HFFc6 (cell line): ENCODE measurements at regions not wholly inside any gene's neighbourhood (a gene's known extent, or its start where the extent isn't known, plus 50 kb on each side); places are given as distances from the start of the nearest gene placed in this dataset.

Experiments
- DNase-seq: peaks from one replicate; pipeline ENCODE4 v3.0.0-alpha.2; 2018
- H3K27ac Mint-ChIP-seq: 2 replicates; pipeline ENCODE4 v1.8.0; 2020; ENCODE audit warnings: mild to moderate bottlenecking, mixed read lengths
- H3K27me3 Mint-ChIP-seq: 2 replicates; pipeline ENCODE4 v1.8.0; 2021; ENCODE audit warnings: mild to moderate bottlenecking, moderate library complexity, mixed read lengths; ENCODE audit not compliant: insufficient read depth
- H3K36me3 Mint-ChIP-seq: 2 replicates; pipeline ENCODE4 v1.8.0; 2021; ENCODE audit warnings: low read depth, mixed read lengths
- H3K4me1 Mint-ChIP-seq: 2 replicates; pipeline ENCODE4 v1.8.0; 2020; ENCODE audit warnings: low read depth, mixed read lengths
- H3K4me3 Mint-ChIP-seq: 2 replicates; pipeline ENCODE4 v1.8.0; 2020; ENCODE audit warnings: mild to moderate bottlenecking, moderate library complexity, mixed read lengths
- H3K9me3 Mint-ChIP-seq: 2 replicates; pipeline ENCODE4 v1.8.0; 2020; ENCODE audit warnings: mild to moderate bottlenecking, mixed read lengths
- CTCF ChIP-seq: fragments of 200-600 bp; sonication (generic); IDR thresholded peaks from 2 replicates; pipeline ENCODE4 v1.5.0; 2021; ENCODE audit warnings: antibody characterized with exemption, mild to moderate bottlenecking

- no peak for TF ChIP-seq CTCF
- Mint-ChIP-seq H3K4me3 (no peak overlapping the region), H3K27ac (no peak overlapping the region), H3K36me3 (no peaks in the 10 kb centered on the region), H3K27me3 (peaks cover 2% of the 10 kb centered on the region; the same call in 1 of the 2 replicates), H3K9me3 (no peaks in the 10 kb centered on the region), H3K4me1 (peaks cover 10% of the 10 kb centered on the region)
- DNase-seq: no peak
Measured at GRCh38 chr7:110564246-110564645, 526.7 kb upstream of the LRRN3 start.

- no peak for TF ChIP-seq CTCF
- H3K4me3 Mint-ChIP-seq: no peak overlapping the region
- no peaks in the 10 kb centered on the region for H3K9me3 Mint-ChIP-seq
- H3K4me1 Mint-ChIP-seq: peaks cover 30% of the 10 kb centered on the region
- no peak overlapping the region for H3K27ac Mint-ChIP-seq
- no peak for DNase-seq
- H3K36me3 Mint-ChIP-seq: no peaks in the 10 kb centered on the region
- peaks cover 2% of the 10 kb centered on the region; the same call in 1 of the 2 replicates for H3K27me3 Mint-ChIP-seq
Measured at GRCh38 chr7:110568388-110568787, 522.5 kb upstream of the LRRN3 start.

- Mint-ChIP-seq H3K4me1 (peaks cover 36% of the 10 kb centered on the region), H3K36me3 (no peaks in the 10 kb centered on the region), H3K27me3 (peaks cover 2% of the 10 kb centered on the region; the same call in 1 of the 2 replicates), H3K9me3 (no peaks in the 10 kb centered on the region), H3K27ac (peak overlapping the region; percentile 74; the same call in 1 of the 2 replicates), H3K4me3 (no peak overlapping the region)
- no peak for DNase-seq
- no peak for TF ChIP-seq CTCF
Measured at GRCh38 chr7:110568932-110569331, 522.0 kb upstream of the LRRN3 start.

GRCh38 chr7:110569486-110570205 lies 521.3 kb upstream of the LRRN3 start:
- H3K36me3 Mint-ChIP-seq: no peaks in the 10 kb centered on the region
- H3K9me3 Mint-ChIP-seq: no peaks in the 10 kb centered on the region
- peaks cover 2% of the 10 kb centered on the region; the same call in 1 of the 2 replicates for H3K27me3 Mint-ChIP-seq
- H3K4me3 Mint-ChIP-seq: peak overlapping the region; percentile 5
- peaks cover 38% of the 10 kb centered on the region for H3K4me1 Mint-ChIP-seq
- TF ChIP-seq CTCF: no peak
- DNase-seq: no peak
- peak overlapping the region; percentile 74 for H3K27ac Mint-ChIP-seq

- no peak for TF ChIP-seq CTCF
- H3K27me3 Mint-ChIP-seq: no peaks in the 10 kb centered on the region
- peaks cover 56% of the 10 kb centered on the region for H3K4me1 Mint-ChIP-seq
- peak; percentile 89 for DNase-seq
- H3K4me3 Mint-ChIP-seq: peak overlapping the region; percentile 74
- no peaks in the 10 kb centered on the region for H3K9me3 Mint-ChIP-seq
- peak overlapping the region; percentile 96 for H3K27ac Mint-ChIP-seq
- H3K36me3 Mint-ChIP-seq: no peaks in the 10 kb centered on the region
Measured at GRCh38 chr7:110573862-110574528, 516.9 kb upstream of the LRRN3 start.
